ENCODE measurements at regions not wholly inside any gene's neighbourhood (a gene's known extent, or its start where the extent isn't known, plus 50 kb on each side); places are given as distances from the start of the nearest gene placed in this dataset.

- TF ChIP-seq YY1 (IDR thresholded peaks at IDR 0.05; ENCODE audit: low read depth): no peak
- no peak for TF ChIP-seq NFIC (IDR thresholded peaks at IDR 0.05)
- no peak for TF ChIP-seq TEAD4 (IDR thresholded peaks at IDR 0.05)
- TF ChIP-seq RAD21 (IDR thresholded peaks at IDR 0.05; ENCODE audit: low read depth): no peak
- no peak for TF ChIP-seq FOXM1 (IDR thresholded peaks at IDR 0.05; ENCODE audit: borderline replicate concordance, low read depth)
- no peak for TF ChIP-seq ZBTB7A (IDR thresholded peaks at IDR 0.05; ENCODE audit: low read depth)
- TF ChIP-seq TCF12 (IDR thresholded peaks at IDR 0.05; ENCODE audit: low read depth): no peak
- TF ChIP-seq USF1 (IDR thresholded peaks at IDR 0.05): no peak
- no peak for TF ChIP-seq TAF1 (IDR thresholded peaks at IDR 0.05; ENCODE audit: low read depth)
- no peak for TF ChIP-seq REST (IDR thresholded peaks at IDR 0.05; ENCODE audit: low read depth)
- no peak for TF ChIP-seq EP300 (IDR thresholded peaks at IDR 0.05; ENCODE audit: borderline replicate concordance)
- no peak for TF ChIP-seq MAX (IDR thresholded peaks at IDR 0.05)
- TF ChIP-seq CEBPB (IDR thresholded peaks at IDR 0.05): no peak
- TF ChIP-seq EGR1 (IDR thresholded peaks at IDR 0.05): no peak
These were observed 145.2 kb upstream of the MAST4 start for GRCh38 chr5:66450988-66451387.

GRCh38 chr5:66452109-66452508 is 144.1 kb upstream of the MAST4 start:
- TF ChIP-seq CEBPB (IDR thresholded peaks at IDR 0.05): no peak
- TF ChIP-seq YY1 (IDR thresholded peaks at IDR 0.05; ENCODE audit: low read depth): no peak
- TF ChIP-seq TAF1 (IDR thresholded peaks at IDR 0.05; ENCODE audit: low read depth): no peak

- TF ChIP-seq EGR1 (IDR thresholded peaks at IDR 0.05): no peak
- TF ChIP-seq FOXM1 (IDR thresholded peaks at IDR 0.05; ENCODE audit: borderline replicate concordance, low read depth): no peak
- no peak for TF ChIP-seq RAD21 (IDR thresholded peaks at IDR 0.05; ENCODE audit: low read depth)
- TF ChIP-seq EP300 (IDR thresholded peaks at IDR 0.05; ENCODE audit: borderline replicate concordance): no peak
- no peak for TF ChIP-seq USF1 (IDR thresholded peaks at IDR 0.05)
- TF ChIP-seq CREB1 (IDR thresholded peaks at IDR 0.05; ENCODE audit: low read depth): no peak
- TF ChIP-seq MAX (IDR thresholded peaks at IDR 0.05): no peak
- no peak for TF ChIP-seq ZBTB7A (IDR thresholded peaks at IDR 0.05; ENCODE audit: low read depth)
- no peak for TF ChIP-seq TAF1 (IDR thresholded peaks at IDR 0.05; ENCODE audit: low read depth)
- no peak for TF ChIP-seq REST (IDR thresholded peaks at IDR 0.05; ENCODE audit: low read depth)
- TF ChIP-seq YY1 (IDR thresholded peaks at IDR 0.05; ENCODE audit: low read depth): no peak
- TF ChIP-seq CEBPB (IDR thresholded peaks at IDR 0.05): no peak
- no peak for TF ChIP-seq NFIC (IDR thresholded peaks at IDR 0.05)
- no peak for TF ChIP-seq TCF12 (IDR thresholded peaks at IDR 0.05; ENCODE audit: low read depth)
These were observed 141.8 kb upstream of the MAST4 start for GRCh38 chr5:66454186-66455078.

GRCh38 chr5:66459728-66460127 is 136.5 kb upstream of the MAST4 start:
- TF ChIP-seq CREB1 (IDR thresholded peaks at IDR 0.05; ENCODE audit: low read depth) (no peak), TEAD4 (IDR thresholded peaks at IDR 0.05) (no peak), USF1 (IDR thresholded peaks at IDR 0.05) (no peak), CEBPB (IDR thresholded peaks at IDR 0.05) (no peak), MAX (IDR thresholded peaks at IDR 0.05) (no peak), NFIC (IDR thresholded peaks at IDR 0.05) (no peak), EP300 (IDR thresholded peaks at IDR 0.05; ENCODE audit: borderline replicate concordance) (no peak), REST (IDR thresholded peaks at IDR 0.05; ENCODE audit: low read depth) (no peak), TAF1 (IDR thresholded peaks at IDR 0.05; ENCODE audit: low read depth) (no peak), EGR1 (IDR thresholded peaks at IDR 0.05) (no peak), ZBTB7A (IDR thresholded peaks at IDR 0.05; ENCODE audit: low read depth) (no peak), YY1 (IDR thresholded peaks at IDR 0.05; ENCODE audit: low read depth) (no peak), RAD21 (IDR thresholded peaks at IDR 0.05; ENCODE audit: low read depth) (no peak), FOXM1 (IDR thresholded peaks at IDR 0.05; ENCODE audit: borderline replicate concordance, low read depth) (no peak), TCF12 (IDR thresholded peaks at IDR 0.05; ENCODE audit: low read depth) (no peak)

Data from Ishikawa (cell line).